A549 (cell line): ENCODE measurements at regions not wholly inside any gene's neighbourhood (a gene's known extent, or its start where the extent isn't known, plus 50 kb on each side); places are given as distances from the start of the nearest gene placed in this dataset.

Experiments
- ATAC-seq, 2 experiments: fragments of 200-7000 bp in 1 of 2; fragments of >200 bp in 1 of 2; cut with Nextera tagmentation in 1 of 2; cut with Tn5 transposase in 1 of 2; 3 replicates each; pipeline versions ENCODE4 v1.8.0 to v1.9.1; 2018 to 2020; ENCODE audit warnings: mild to moderate bottlenecking in 1 of 2, moderate library complexity in 1 of 2
- CTCF ChIA-PET: fragments of 300-600 bp; sonication (Branson Sonifier 250); formaldehyde crosslinking; extraction: SDS; loops from one replicate; lab custom pipeline; 2021; ENCODE audit warnings: antibody characterized with exemption, inconsistent platforms; lab: Yijun Ruan, JAX
- POLR2A ChIA-PET: fragments of 350-600 bp; formaldehyde crosslinking; extraction: SDS; loops from one replicate; lab custom pipeline; 2021; ENCODE audit warnings: antibody characterized with exemption, inconsistent platforms; lab: Yijun Ruan, JAX
- DNase-seq, 2 experiments: peaks; one replicate each; pipeline versions ENCODE4 v3.0.0 to v3.0.0-alpha.2; 2011 to 2016; ENCODE audit warnings: low read depth in 1 of 2, low spot score in 1 of 2
- FAIRE-seq: peaks from 2 replicates; lab custom pipeline; 2011; peaks lifted over from hg19 to GRCh38; lab: Jason Lieb, UNC
- H3K27ac ChIP-seq, 2 experiments: fragments of >200 bp; sonication (Bioruptor Twin); formaldehyde crosslinking; 3 replicates each; pipeline ENCODE4 v1.5.1; 2016 to 2017
- H3K4me1 ChIP-seq: fragments of >200 bp; sonication (Bioruptor Twin); formaldehyde crosslinking; 3 replicates; pipeline ENCODE4 v1.6.1; 2016
- H3K4me2 ChIP-seq: fragments of >200 bp; sonication (Bioruptor Twin); formaldehyde crosslinking; 3 replicates; pipeline ENCODE4 v1.6.1; 2016
- H3K4me3 ChIP-seq: fragments of >200 bp; sonication (Bioruptor Twin); formaldehyde crosslinking; 3 replicates; pipeline ENCODE4 v1.5.1; 2016
- H3K9me3 ChIP-seq: fragments of >200 bp; sonication (Bioruptor Twin); formaldehyde crosslinking; 3 replicates; pipeline ENCODE4 v1.6.1; 2016
- BCL3 ChIP-seq: fragments of >200 bp; sonication (Bioruptor Twin); formaldehyde crosslinking; IDR thresholded peaks from 3 replicates; pipeline ENCODE4 v1.6.1; 2016
- CBX8 ChIP-seq: fragments of 200-600 bp; sonication (generic); IDR thresholded peaks from 2 replicates; pipeline ENCODE4 v1.6.1; 2016
- CEBPB ChIP-seq, 2 experiments: fragments of >200 bp in 1 of 2; sonication (Bioruptor Twin) in 1 of 2; formaldehyde crosslinking in 1 of 2; IDR thresholded peaks; 2 replicates each; pipeline ENCODE4 v1.6.1; 2012 to 2016
- EHMT2 ChIP-seq: fragments of 200-600 bp; sonication (generic); IDR thresholded peaks from 2 replicates; pipeline ENCODE4 v1.6.1; 2016; ENCODE audit warnings: antibody characterized with exemption, low read depth, mild to moderate bottlenecking, moderate library complexity
- FOSL2 ChIP-seq, 2 experiments: fragments of 450-650 bp in 1 of 2; fragments of >200 bp in 1 of 2; sonication (Bioruptor Twin) in 1 of 2; formaldehyde crosslinking; IDR thresholded peaks; 2 replicates each; pipeline versions ENCODE4 v1.5.0 to v1.6.1; 2016 to 2020; ENCODE audit warnings: mild to moderate bottlenecking in 1 of 2, moderate library complexity in 1 of 2
- HDAC2 ChIP-seq: fragments of 200-600 bp; sonication (generic); IDR thresholded peaks from 2 replicates; pipeline ENCODE4 v1.6.1; 2016
- HEYL ChIP-seq: fragments of 250-450 bp; sonication (Bioruptor Pico); IDR thresholded peaks from 2 replicates; pipeline ENCODE4 v1.8.0; 2021; ENCODE audit warnings: mild to moderate bottlenecking, moderate library complexity
- HOXB13 ChIP-seq: fragments of 250-450 bp; sonication (Bioruptor Pico); IDR thresholded peaks from 2 replicates; pipeline ENCODE4 v1.5.0; 2020; ENCODE audit warnings: low read depth, mild to moderate bottlenecking, moderate library complexity
- HOXB5 ChIP-seq: fragments of 250-450 bp; sonication (Bioruptor Pico); IDR thresholded peaks from 2 replicates; pipeline ENCODE4 v1.5.0; 2020; ENCODE audit warnings: mild to moderate bottlenecking, moderate library complexity
- JUNB ChIP-seq: fragments of >200 bp; sonication (Bioruptor Twin); formaldehyde crosslinking; IDR thresholded peaks from 2 replicates; pipeline ENCODE4 v1.6.1; 2016
- MAX ChIP-seq: IDR thresholded peaks from 2 replicates; pipeline ENCODE4 v1.6.1; 2012
- POLR2A ChIP-seq: IDR thresholded peaks from 2 replicates; pipeline ENCODE4 v1.6.1; 2012; ENCODE audit warnings: mild to moderate bottlenecking, low read length
- RCOR1 ChIP-seq: fragments of 150-350 bp; IDR thresholded peaks from 2 replicates; pipeline ENCODE4 v1.6.1; 2014; ENCODE audit warnings: antibody characterized with exemption, low read length, low read depth
- SMC3 ChIP-seq: fragments of >200 bp; sonication (Bioruptor Twin); formaldehyde crosslinking; IDR thresholded peaks from 3 replicates; pipeline ENCODE4 v1.6.1; 2018; ENCODE audit warnings: inconsistent platforms
- SREBF2 ChIP-seq: fragments of 450-650 bp; IDR thresholded peaks from 2 replicates; pipeline ENCODE4 v1.6.1; 2014; ENCODE audit warnings: mild to moderate bottlenecking, moderate library complexity
- TFCP2L1 ChIP-seq: fragments of 250-450 bp; sonication (Bioruptor Pico); IDR thresholded peaks from 2 replicates; pipeline ENCODE4 v1.5.0; 2021; ENCODE audit warnings: mild to moderate bottlenecking
- ZFP36 ChIP-seq: fragments of 450-650 bp; IDR thresholded peaks from 2 replicates; pipeline ENCODE4 v1.6.1; 2014; ENCODE audit warnings: borderline replicate concordance; ENCODE audit not compliant: partially characterized antibody
- ZNF302 ChIP-seq: fragments of 250-450 bp; sonication (Bioruptor Pico); IDR thresholded peaks from 2 replicates; pipeline ENCODE4 v1.9.0; 2021; ENCODE audit warnings: inconsistent platforms, mild to moderate bottlenecking, moderate library complexity
- WGBS: methylation state at CpG from one replicate; pipeline ENCODE4 v1.1.6; 2017; ENCODE audit errors: missing lambda C conversion rate; 5-methylcytosine and 5-hydroxymethylcytosine counted together

GRCh38 chr6:167209577-167209975 is 51.8 kb upstream of the GPR31 start:
- DNase-seq = no peak
- no peak overlapping the region for H3K27ac ChIP-seq
- no peak for ATAC-seq
- no peaks in the 10 kb centered on the region for H3K4me1 ChIP-seq
- no peak overlapping the region for H3K4me3 ChIP-seq
- POLR2A ChIA-PET = no interaction called here
- WGBS = 67% methylated on average over 9 of the region's 9 CpGs
- H3K9me3 ChIP-seq = no peaks in the 10 kb centered on the region
- no peak overlapping the region for H3K4me2 ChIP-seq
- FAIRE-seq = no peak
- TF ChIP-seq HOXB13 (CRISPR knock-in tag) = no peak
- no peak for TF ChIP-seq SMC3
- no peak for TF ChIP-seq RCOR1
- no peak for TF ChIP-seq JUNB
- TF ChIP-seq ZFP36 = no peak
- no peak for TF ChIP-seq CEBPB (IDR thresholded peaks at IDR 0.05)
- no peak for TF ChIP-seq SREBF2
- TF ChIP-seq HEYL (CRISPR knock-in tag) = no peak
- no peak for TF ChIP-seq MAX
- no peak for TF ChIP-seq POLR2A
- TF ChIP-seq HOXB5 = no peak
- TF ChIP-seq, all 56 proteins: peak for 0
- CTCF ChIA-PET = interaction anchor here (0.6 kb wide), 1 partner anchor 8 kb away, joined by 3 read pairs; no protein-coding TSS in a partner anchor

GRCh38 chr6:167210375-167211294 is 52.9 kb upstream of the GPR31 start:
- FAIRE-seq (no peak), ATAC-seq (no peak; a peak in 1 of 6 replicates), DNase-seq (no peak)
- WGBS = 83% methylated on average over 11 of the region's 23 CpGs
- Histone ChIP-seq H3K27ac (no peak overlapping the region), H3K4me1 (peaks cover 3% of the 10 kb centered on the region; the same call in 1 of the 3 replicates), H3K4me2 (no peak overlapping the region), H3K4me3 (no peak overlapping the region), H3K9me3 (no peaks in the 10 kb centered on the region)
- TF ChIP-seq TFCP2L1 (CRISPR knock-in tag) (no peak), FOSL2 (IDR thresholded peaks at IDR 0.05) (no peak), FOSL2 (CRISPR knock-in tag; IDR thresholded peaks at IDR 0.05) (no peak), BCL3 (no peak), HOXB13 (CRISPR knock-in tag) (no peak), EHMT2 (no peak), ZNF302 (CRISPR knock-in tag) (no peak), CBX8 (no peak), CEBPB (IDR thresholded peaks at IDR 0.05) (no peak)
- ChIA-PET POLR2A (no interaction called here), CTCF (no interaction called here)

- no peak overlapping the region for H3K4me3 ChIP-seq
- TF ChIP-seq JUNB = no peak
- no peak for TF ChIP-seq BCL3
- no peak for TF ChIP-seq HDAC2
- WGBS = 61% methylated on average over 1 of the region's 1 CpG
- ChIA-PET CTCF (no interaction called here), POLR2A (no interaction called here)
- H3K27ac ChIP-seq = no peak overlapping the region
- ATAC-seq = no peak
- no peak for FAIRE-seq
- DNase-seq = no peak
- peaks cover 3% of the 10 kb centered on the region; the same call in 1 of the 3 replicates for H3K4me1 ChIP-seq
- no peak overlapping the region for H3K4me2 ChIP-seq
- no peaks in the 10 kb centered on the region for H3K9me3 ChIP-seq
Measured at GRCh38 chr6:167211295-167211648, 53.5 kb upstream of the GPR31 start.
